Upper lobe of left lung (tissue), 4 donors: ENCODE measurements at regions not wholly inside any gene's neighbourhood (a gene's known extent, or its start where the extent isn't known, plus 50 kb on each side); places are given as distances from the start of the nearest gene placed in this dataset.

Experiments
- CTCF ChIP-seq, 6 experiments: fragments of 450-650 bp in 4 of 6; fragments of 200-600 bp in 2 of 6; sonication (generic) in 2 of 6; IDR thresholded peaks; one replicate each; pipeline ENCODE4 v1.5.1; 2016 to 2019; ENCODE audit warnings: antibody characterized with exemption in 6 of 6
- EP300 ChIP-seq, 4 donors: sonication (generic); formaldehyde crosslinking; IDR thresholded peaks; one replicate each; pipeline ENCODE4 v1.5.1; 2017; ENCODE audit warnings: antibody characterized with exemption in 4 of 4, control low read depth in 2 of 4
- POLR2A ChIP-seq, 4 donors: fragments of 450-650 bp; IDR thresholded peaks; one replicate each; pipeline ENCODE4 v1.5.1; 2016 to 2017; ENCODE audit warnings: antibody characterized with exemption in 4 of 4, mild to moderate bottlenecking in 2 of 4
- POLR2AphosphoS5 ChIP-seq, 2 donors: sonication (generic); formaldehyde crosslinking; IDR thresholded peaks; one replicate each; pipeline ENCODE4 v1.5.1; 2017; ENCODE audit warnings: antibody characterized with exemption in 2 of 2

DNA sequence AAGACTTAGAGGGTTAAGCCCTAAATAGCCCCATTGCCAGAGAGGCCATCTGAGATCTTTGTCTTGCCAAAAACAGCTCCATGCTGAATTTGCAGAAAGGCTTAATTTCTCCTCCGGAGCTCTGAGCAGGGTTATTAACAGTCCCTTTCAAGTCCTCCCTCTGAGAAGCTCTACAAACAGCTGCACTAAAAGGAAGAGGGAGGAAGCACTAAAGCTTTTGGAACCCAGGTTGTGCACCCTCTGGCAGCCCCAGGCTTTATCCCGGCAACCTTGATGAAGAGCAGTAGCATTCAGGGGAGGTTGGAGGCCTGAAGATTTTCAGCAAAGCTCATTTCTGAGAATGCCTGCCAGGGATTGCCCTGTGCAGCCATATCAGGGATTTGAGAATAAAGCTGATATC lies 554.7 kb downstream of the RBFOX1 start:
- TF ChIP-seq EP300 (IDR thresholded peaks at IDR 0.05) = no peak
- no peak for TF ChIP-seq POLR2A (IDR thresholded peaks at IDR 0.05)
- TF ChIP-seq CTCF (IDR thresholded peaks at IDR 0.05) = no peak
- no peak for TF ChIP-seq POLR2AphosphoS5 (IDR thresholded peaks at IDR 0.05)
